Esophagus squamous epithelium (tissue), 5 donors: ENCODE measurements at regions not wholly inside any gene's neighbourhood (a gene's known extent, or its start where the extent isn't known, plus 50 kb on each side); places are given as distances from the start of the nearest gene placed in this dataset.
"Not testable (repeated sequence)": the region's sequence is repeated elsewhere in the genome, so short reads cannot be mapped to it uniquely, and the experiment has no call there.

Experiments
- DNase-seq: peaks from one replicate; lab custom pipeline; 2025; lab: John Stamatoyannopoulos, UW
- H3K27ac ChIP-seq, 4 donors: fragments of 200-600 bp; sonication (generic); one replicate each; pipeline ENCODE4 v1.5.1; 2016 to 2019; ENCODE audit warnings: mild to moderate bottlenecking in 1 of 4
- H3K27me3 ChIP-seq, 4 donors: fragments of 200-600 bp; sonication (generic); 1 replicate in 3 of 4; 2 replicates in 1 of 4; pipeline versions ENCODE4 v1.5.1 to v1.6.0; 2017 to 2021; ENCODE audit warnings: antibody characterized with exemption in 1 of 4
- H3K36me3 ChIP-seq, 3 donors: fragments of 200-600 bp; sonication (generic); one replicate each; pipeline ENCODE4 v1.5.1; 2016 to 2019
- H3K4me1 ChIP-seq, 3 donors: fragments of 200-600 bp; sonication (generic); one replicate each; pipeline ENCODE4 v1.5.1; 2017 to 2019
- H3K4me3 ChIP-seq, 4 donors: fragments of 200-600 bp; sonication (generic); 1 replicate in 3 of 4; 2 replicates in 1 of 4; pipeline ENCODE4 v1.5.1; 2016 to 2019; ENCODE audit warnings: mild to moderate bottlenecking in 2 of 4, moderate library complexity in 1 of 4
- H3K9me3 ChIP-seq, 3 donors: fragments of 200-600 bp; sonication (generic); one replicate each; pipeline ENCODE4 v1.5.1; 2016 to 2019
- CTCF ChIP-seq, 6 experiments: fragments of 450-650 bp in 4 of 6; fragments of 200-600 bp in 2 of 6; sonication (generic) in 2 of 6; IDR thresholded peaks; one replicate each; pipeline ENCODE4 v1.5.1; 2016 to 2019; ENCODE audit warnings: antibody characterized with exemption in 6 of 6, mild to moderate bottlenecking in 4 of 6, moderate library complexity in 4 of 6
- POLR2A ChIP-seq, 4 donors: fragments of 450-650 bp; IDR thresholded peaks; one replicate each; pipeline ENCODE4 v1.6.1; 2017; ENCODE audit warnings: antibody characterized with exemption in 4 of 4, mild to moderate bottlenecking in 4 of 4, moderate library complexity in 3 of 4
- WGBS, 2 donors: methylation state at CpG; one replicate each; pipeline ENCODE4 v1.1.5; 2018; 5-methylcytosine and 5-hydroxymethylcytosine counted together
- intact Hi-C: fragments of 100-400 bp; cut with DNase I; formaldehyde crosslinking; loops from one replicate; pipeline ENCODE4 v1.15.0; 2022
- donor health status: DM: yes; HTN: yes; CAD: no.

- intact Hi-C loops: no loop called here
- 69 to 72% methylated on average over 5 of the region's 5 CpGs for WGBS, 2 donors
- DNase-seq: no peak
These were observed 164.1 kb upstream of the POGK start for GRCh38 chr1:166675213-166675612.

GRCh38 chr1:166676981-166677380 lies 162.3 kb upstream of the POGK start:
- intact Hi-C loops: no loop called here
- TF ChIP-seq POLR2A (IDR thresholded peaks at IDR 0.05): no peak

More at GRCh38 chr1:166675213-166675612, 164.1 kb upstream of the POGK start:
- H3K27ac ChIP-seq: no peak overlapping the region
- H3K9me3 ChIP-seq: no peaks in the 10 kb centered on the region
- H3K36me3 ChIP-seq: no peaks in the 10 kb centered on the region
- no peak overlapping the region for H3K4me3 ChIP-seq
- H3K27me3 ChIP-seq: no peaks in the 10 kb centered on the region
- no peaks in the 10 kb centered on the region for H3K4me1 ChIP-seq
- TF ChIP-seq POLR2A (IDR thresholded peaks at IDR 0.05) (no peak), CTCF (IDR thresholded peaks at IDR 0.05) (no peak)

GRCh38 chr1:166679369-166679768 lies 159.9 kb upstream of the POGK start:
- no peak overlapping the region for H3K4me3 ChIP-seq
- no peak overlapping the region for H3K27ac ChIP-seq
- WGBS, 2 donors: 68 to 76% methylated on average over 1 of the region's 1 CpG
- intact Hi-C loops: no loop called here
- H3K27me3 ChIP-seq: no peaks in the 10 kb centered on the region
- H3K4me1 ChIP-seq: no peaks in the 10 kb centered on the region
- no peaks in the 10 kb centered on the region for H3K36me3 ChIP-seq
- no peaks in the 10 kb centered on the region for H3K9me3 ChIP-seq
- no peak for TF ChIP-seq CTCF (IDR thresholded peaks at IDR 0.05)
- no peak for TF ChIP-seq POLR2A (IDR thresholded peaks at IDR 0.05)
- DNase-seq: no peak

More at GRCh38 chr1:166676981-166677380, 162.3 kb upstream of the POGK start:
- DNase-seq: no peak
- no peaks in the 10 kb centered on the region for H3K4me1 ChIP-seq
- H3K9me3 ChIP-seq: no peaks in the 10 kb centered on the region
- no peak overlapping the region for H3K4me3 ChIP-seq
- no peaks in the 10 kb centered on the region for H3K36me3 ChIP-seq
- H3K27me3 ChIP-seq: no peaks in the 10 kb centered on the region
- H3K27ac ChIP-seq: no peak overlapping the region

GRCh38 chr1:166682588-166682987 lies 156.7 kb upstream of the POGK start:
- TF ChIP-seq CTCF (IDR thresholded peaks at IDR 0.05): no peak
- no peak for TF ChIP-seq POLR2A (IDR thresholded peaks at IDR 0.05)
- peaks cover 0 to 4% (median 0%) of the 10 kb centered on the region in 4 donors for H3K27me3 ChIP-seq
- WGBS, 2 donors: 88 to 96% methylated on average over 1 of the region's 1 CpG
- no peaks in the 10 kb centered on the region for H3K9me3 ChIP-seq
- no peak overlapping the region for H3K27ac ChIP-seq
- DNase-seq: no peak
- no peaks in the 10 kb centered on the region for H3K36me3 ChIP-seq
- H3K4me1 ChIP-seq: no peaks in the 10 kb centered on the region
- H3K4me3 ChIP-seq: no peak overlapping the region
- intact Hi-C loops: no loop called here

- H3K9me3 ChIP-seq, H3K27ac ChIP-seq, intact Hi-C loops, DNase-seq, H3K4me3 ChIP-seq, H3K4me1 ChIP-seq, H3K36me3 ChIP-seq: not testable (repeated sequence)
- peaks cover 0 to 11% (median 0%) of the 10 kb centered on the region in 4 donors for H3K27me3 ChIP-seq
These were observed 154.6 kb upstream of the POGK start for GRCh38 chr1:166684669-166685068.

GRCh38 chr1:166685200-166685599 lies 154.1 kb upstream of the POGK start:
- TF ChIP-seq CTCF (IDR thresholded peaks at IDR 0.05) (no peak), POLR2A (IDR thresholded peaks at IDR 0.05) (no peak)
- Histone ChIP-seq H3K9me3 (no peaks in the 10 kb centered on the region), H3K4me3 (no peak overlapping the region), H3K27ac (no peak overlapping the region), H3K4me1 (no peaks in the 10 kb centered on the region), H3K36me3 (no peaks in the 10 kb centered on the region), H3K27me3 (peaks cover 0 to 11% (median 0%) of the 10 kb centered on the region in 4 donors)
- WGBS, 2 donors: 67 to 78% methylated on average over 1 of the region's 1 CpG
- intact Hi-C loops: no loop called here
- no peak for DNase-seq

GRCh38 chr1:166685891-166686290 lies 153.4 kb upstream of the POGK start:
- H3K36me3 ChIP-seq, intact Hi-C loops: not testable (repeated sequence)
- 44 to 50% methylated on average over 1 of the region's 1 CpG for WGBS, 2 donors

GRCh38 chr1:166690596-166690995 lies 148.7 kb upstream of the POGK start:
- WGBS, 2 donors: 61 to 82% methylated on average over 3 of the region's 3 CpGs
- DNase-seq, H3K36me3 ChIP-seq, H3K4me3 ChIP-seq, H3K4me1 ChIP-seq, H3K27ac ChIP-seq, H3K9me3 ChIP-seq, intact Hi-C loops: not testable (repeated sequence)
- H3K27me3 ChIP-seq: peaks cover 0 to 20% (median 0%) of the 10 kb centered on the region in 4 donors

More at GRCh38 chr1:166685891-166686290, 153.4 kb upstream of the POGK start:
- H3K27ac ChIP-seq, DNase-seq, H3K4me1 ChIP-seq, H3K9me3 ChIP-seq, H3K4me3 ChIP-seq: not testable (repeated sequence)
- peaks cover 0 to 15% (median 0%) of the 10 kb centered on the region in 4 donors for H3K27me3 ChIP-seq
